GM18505 (cell line): ENCODE measurements at regions not wholly inside any gene's neighbourhood (a gene's known extent, or its start where the extent isn't known, plus 50 kb on each side); places are given as distances from the start of the nearest gene placed in this dataset.
"Not testable (repeated sequence)": the region's sequence is repeated elsewhere in the genome, so short reads cannot be mapped to it uniquely, and the experiment has no call there.

Experiments used
- ATAC-seq: cut with Tn5 transposase; IDR thresholded peaks from one replicate; pipeline ENCODE4 v1.9.1; 2021; ENCODE audit not compliant: unreplicated experiment
- POLR2A ChIP-seq: IDR thresholded peaks from 4 replicates; pipeline ENCODE4 v1.6.1; 2011; ENCODE audit warnings: borderline replicate concordance; ENCODE audit not compliant: insufficient read depth, insufficient read length; ENCODE audit errors: extremely low read depth

- TF ChIP-seq POLR2A = no peak
- no peak for ATAC-seq
Observed at GRCh38 chr4:131347816-131348215, 1801.3 kb upstream of the PCDH10 start.

GRCh38 chr4:131348263-131348662 lies 1800.8 kb upstream of the PCDH10 start:
- TF ChIP-seq POLR2A = no peak
- ATAC-seq = no peak

DNA sequence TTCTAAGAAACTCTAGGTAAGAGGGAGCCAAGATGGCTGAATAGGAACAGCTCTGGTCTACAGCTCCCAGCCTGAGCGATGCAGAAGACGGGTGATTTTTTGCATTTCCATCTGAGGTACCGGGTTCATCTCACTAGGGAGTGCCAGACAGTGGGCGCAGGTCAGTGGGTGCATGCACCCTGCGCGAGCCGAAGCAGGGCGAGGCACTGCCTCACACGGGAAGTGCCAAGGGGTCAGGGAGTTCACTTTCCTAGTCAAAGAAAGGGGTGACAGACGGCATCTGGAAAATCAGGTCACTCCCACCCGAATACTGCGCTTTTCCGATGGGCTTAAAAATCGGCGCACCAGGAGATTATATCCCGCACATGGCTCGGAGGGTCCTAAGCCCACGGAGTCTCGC lies 1796.7 kb upstream of the PCDH10 start:
- ATAC-seq = not testable (repeated sequence)

- ATAC-seq = no peak
- no peak for TF ChIP-seq POLR2A
Observed at GRCh38 chr4:131366714-131367113, 1782.4 kb upstream of the PCDH10 start.

DNA sequence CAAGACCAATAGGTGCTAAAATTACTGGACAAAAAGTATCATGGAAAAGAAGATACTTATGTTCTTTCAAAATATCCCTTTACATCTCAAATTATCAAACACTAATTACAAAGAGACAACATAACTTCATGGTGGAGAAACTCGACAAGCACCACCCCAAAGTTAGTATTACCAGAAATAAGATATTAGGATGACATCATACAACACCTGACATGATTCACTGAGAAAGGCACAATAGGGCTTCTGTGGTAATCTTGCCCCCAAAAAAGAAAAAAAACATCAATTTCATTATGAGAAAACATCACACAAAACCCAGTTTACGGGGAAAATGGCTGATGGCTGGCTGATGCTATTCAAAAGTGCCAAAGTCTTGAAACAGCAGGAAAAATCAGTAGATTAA lies 1781.7 kb upstream of the PCDH10 start:
- no peak for TF ChIP-seq POLR2A
- ATAC-seq = no peak

GRCh38 chr4:131370846-131371245 lies 1778.2 kb upstream of the PCDH10 start:
- no peak for TF ChIP-seq POLR2A
- ATAC-seq = no peak

- no peak for TF ChIP-seq POLR2A
Observed at GRCh38 chr4:131381055-131381454, 1768.0 kb upstream of the PCDH10 start.

DNA sequence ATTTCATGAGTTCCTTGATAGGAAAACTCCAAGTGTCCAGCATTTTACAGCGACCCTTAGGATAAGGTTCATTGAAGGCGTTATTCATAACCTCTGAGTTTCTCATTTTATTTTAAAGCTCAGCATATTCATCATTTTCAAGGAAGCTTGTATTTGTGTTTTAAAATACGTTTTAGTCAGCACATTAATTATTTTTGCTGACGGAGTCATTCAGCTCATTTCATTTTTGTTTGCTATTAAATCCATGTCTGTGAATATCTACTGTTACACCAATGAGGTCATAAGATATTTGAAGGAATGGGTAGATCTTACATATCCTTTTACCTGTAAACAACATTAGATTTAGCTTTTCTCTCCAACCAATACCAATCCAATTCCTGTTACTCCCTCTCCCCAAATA lies 1766.3 kb upstream of the PCDH10 start:
- no peak for TF ChIP-seq POLR2A
- no peak for ATAC-seq

More at GRCh38 chr4:131381055-131381454, 1768.0 kb upstream of the PCDH10 start:
- ATAC-seq = no peak

DNA sequence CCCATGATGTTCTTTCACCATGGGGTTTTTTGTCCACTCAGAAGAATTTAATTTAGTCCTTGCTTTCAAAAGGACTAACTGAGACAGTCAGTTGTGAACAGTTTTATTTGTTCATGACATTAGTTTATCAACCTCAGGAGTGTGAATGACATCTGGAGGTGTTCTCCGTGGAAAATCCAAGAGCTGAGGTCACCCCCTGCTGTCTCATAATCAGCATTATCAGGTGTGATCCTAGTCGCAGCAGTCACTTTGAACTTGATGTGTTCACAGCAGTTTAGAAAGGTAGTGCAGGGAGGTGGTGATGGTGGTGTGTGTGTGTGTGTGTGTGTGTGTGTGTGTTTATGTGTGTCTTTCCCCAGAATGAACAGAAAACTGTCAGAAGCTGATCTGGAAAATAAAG lies 1760.8 kb upstream of the PCDH10 start:
- no peak for TF ChIP-seq POLR2A
- no peak for ATAC-seq

- TF ChIP-seq POLR2A = no peak
- no peak for ATAC-seq
Observed at GRCh38 chr4:131408102-131408501, 1741.0 kb upstream of the PCDH10 start.

DNA sequence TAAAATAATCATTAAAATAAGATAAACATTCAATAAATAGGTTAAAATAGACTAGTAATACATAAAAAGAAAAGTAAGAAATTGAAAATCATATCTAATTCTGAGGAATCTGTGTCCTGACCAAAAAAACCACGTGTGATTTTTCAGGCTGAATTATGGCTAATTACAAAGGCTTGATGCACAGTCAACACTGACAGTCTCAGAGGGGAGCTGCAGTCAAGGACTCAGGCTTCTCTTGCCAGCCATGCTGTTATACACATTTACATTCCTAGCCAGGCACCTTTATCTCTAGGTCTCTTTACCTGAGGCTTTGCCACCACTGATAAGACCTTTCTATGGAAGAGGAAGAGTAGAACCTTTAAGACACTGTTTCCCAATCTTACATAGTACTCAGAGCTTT lies 1737.7 kb upstream of the PCDH10 start:
- TF ChIP-seq POLR2A = no peak
- no peak for ATAC-seq

DNA sequence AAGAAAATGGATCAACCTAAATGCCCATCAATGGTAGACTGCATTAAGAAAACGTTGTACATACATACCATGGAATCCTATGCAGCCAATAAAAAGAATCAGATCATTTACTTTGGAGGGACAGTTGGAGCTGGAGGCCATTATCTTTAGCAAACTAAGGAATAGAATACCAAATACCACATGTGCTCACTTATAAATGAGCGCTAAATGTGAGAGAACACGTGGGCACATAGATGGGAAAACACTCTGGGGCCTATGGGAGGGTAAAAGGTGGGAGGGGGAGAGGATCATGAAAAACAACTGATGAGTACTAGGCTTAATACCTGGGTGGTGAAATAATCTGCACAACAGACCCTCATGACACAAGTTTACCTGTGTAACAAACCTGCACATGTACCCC lies 1729.9 kb upstream of the PCDH10 start:
- ATAC-seq = no peak

GRCh38 chr4:131426023-131426758 lies 1722.9 kb upstream of the PCDH10 start:
- no peak for ATAC-seq
- no peak for TF ChIP-seq POLR2A

More for the DNA sequence above, 1729.9 kb upstream of the PCDH10 start:
- no peak for TF ChIP-seq POLR2A

- TF ChIP-seq POLR2A = no peak
- no peak for ATAC-seq
Observed at GRCh38 chr4:131427000-131427399, 1722.1 kb upstream of the PCDH10 start.

DNA sequence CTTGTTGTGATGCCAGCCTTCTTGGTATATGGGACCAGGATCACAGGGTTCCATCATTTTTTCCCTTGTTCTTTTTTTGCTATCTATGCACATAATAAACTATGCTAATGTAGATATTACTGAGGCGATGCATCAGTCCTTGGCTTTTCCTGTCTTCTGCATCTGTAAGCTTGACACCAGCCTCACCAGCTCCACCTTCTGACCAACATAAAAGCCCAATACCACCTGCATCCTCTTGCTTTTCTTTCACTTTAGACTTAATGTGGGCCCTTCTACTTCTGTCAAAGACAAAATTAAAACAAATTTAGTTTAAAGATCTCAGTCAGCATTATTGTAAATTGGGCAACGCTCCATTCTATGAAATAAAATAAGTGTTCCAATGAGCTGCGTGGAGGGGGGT lies 1718.8 kb upstream of the PCDH10 start:
- ATAC-seq = no peak

More for the DNA sequence above, 1718.8 kb upstream of the PCDH10 start:
- no peak for TF ChIP-seq POLR2A
